ENCODE measurements at regions not wholly inside any gene's neighbourhood (a gene's known extent, or its start where the extent isn't known, plus 50 kb on each side); places are given as distances from the start of the nearest gene placed in this dataset. TPM values are rescaled to one million over a fixed set of nuclear protein-coding genes. Genes with fewer than 3 reads are reported as not detected.

DNA sequence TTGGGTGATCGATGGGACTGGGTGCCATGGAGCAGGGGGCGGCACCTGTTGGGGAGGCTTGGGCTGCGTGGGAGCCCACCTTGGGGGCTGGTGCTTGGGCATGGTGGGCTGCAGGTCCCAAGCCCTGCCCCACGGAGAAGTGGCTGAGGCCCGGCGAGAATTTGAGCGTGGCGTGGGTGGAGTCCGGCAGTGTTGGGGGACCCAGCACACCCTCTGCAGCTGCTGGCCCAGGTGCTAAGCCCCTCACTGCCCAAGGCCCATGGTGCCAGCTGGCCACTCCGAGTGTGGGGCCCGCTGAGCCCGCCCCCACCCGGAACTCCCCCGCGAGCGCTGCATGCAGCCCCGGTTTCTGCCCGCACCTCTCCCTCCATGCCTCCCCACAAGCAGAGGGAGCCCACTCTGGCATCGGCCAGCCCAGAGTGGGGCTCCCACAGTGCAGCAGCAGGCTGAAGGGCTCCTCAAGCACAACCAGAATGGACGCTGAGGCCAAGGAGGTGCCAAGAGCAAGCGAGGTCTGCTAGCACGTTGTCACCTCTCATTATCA is 1178.6 kb upstream of the CDH10 start:
- Histone ChIP-seq H3K9ac (replicated peaks; ENCODE audit: extremely low read depth, insufficient read depth, low read length) (no peak overlapping the region), H3K79me2 (ENCODE audit: control insufficient read depth, insufficient read depth, low read length) (no peaks in the 10 kb centered on the region), H3K9me3 (replicated peaks; ENCODE audit: control insufficient read depth, insufficient read depth, low read length) (no peaks in the 10 kb centered on the region), H3K27ac (ENCODE audit: insufficient read depth, low read depth, low read length) (no peak overlapping the region), H4K20me1 (replicated peaks; ENCODE audit: control insufficient read depth, extremely low read depth, insufficient read depth, low read length) (no peaks in the 10 kb centered on the region), H3K36me3 (ENCODE audit: control insufficient read depth in 2 of 2, extremely low read depth in 1 of 2, insufficient read depth in 2 of 2, low read length in 2 of 2) (no peaks in the 10 kb centered on the region), H3K9me1 (replicated peaks; ENCODE audit: control insufficient read depth, extremely low read depth, insufficient read depth, low read length) (no peaks in the 10 kb centered on the region), H3K27me3 (ENCODE audit: control insufficient read depth in 2 of 2, insufficient read depth in 2 of 2, low read length in 2 of 2) (no peaks in the 10 kb centered on the region), H3K4me1 (ENCODE audit: control insufficient read depth, extremely low read depth, insufficient read depth, low read length) (no peaks in the 10 kb centered on the region), H2AFZ (ENCODE audit: low read depth, low read length) (no peak overlapping the region), H3K4me2 (ENCODE audit: insufficient read depth, low read length) (no peak overlapping the region), H3K4me3 (replicated peaks in 1 of 3; ENCODE audit: insufficient read depth in 1 of 3, low read depth in 1 of 3, low read length in 3 of 3) (no peak overlapping the region)
- dilution Hi-C loops (cut with MboI; ENCODE audit: extremely low pct_ligation_motif_present, low sequenced_read_pairs) (no loop called here), intact Hi-C loops (cut with micrococcal nuclease) (no loop called here)
- TF ChIP-seq JUN (IDR thresholded peaks at IDR 0.05; ENCODE audit: borderline replicate concordance, insufficient read depth, insufficient read length, low read depth) (no peak), MYC (IDR thresholded peaks at IDR 0.05; ENCODE audit: low read depth, low read length) (no peak), EZH2 (IDR thresholded peaks at IDR 0.05; ENCODE audit: borderline replicate concordance, low read depth, low read length, severe bottlenecking) (no peak), POLR2A (IDR thresholded peaks at IDR 0.05; ENCODE audit: low read depth, low read length) (no peak), FOS (IDR thresholded peaks at IDR 0.05; ENCODE audit: borderline replicate concordance, insufficient read depth, low read length) (no peak), POLR2AphosphoS5 (IDR thresholded peaks at IDR 0.05; ENCODE audit: insufficient read depth, low read depth, low read length) (no peak), GATA2 (IDR thresholded peaks at IDR 0.05; ENCODE audit: insufficient read depth, insufficient read length, low read depth, low read length) (no peak)
- TF ChIP-seq, protein P1, sequence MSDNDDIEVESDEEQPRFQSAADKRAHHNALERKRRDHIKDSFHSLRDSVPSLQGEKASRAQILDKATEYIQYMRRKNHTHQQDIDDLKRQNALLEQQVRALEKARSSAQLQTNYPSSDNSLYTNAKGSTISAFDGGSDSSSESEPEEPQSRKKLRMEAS (IDR thresholded peaks at IDR 0.05; ENCODE audit: insufficient read depth, insufficient read length) = no peak
- TF ChIP-seq, protein P2, sequence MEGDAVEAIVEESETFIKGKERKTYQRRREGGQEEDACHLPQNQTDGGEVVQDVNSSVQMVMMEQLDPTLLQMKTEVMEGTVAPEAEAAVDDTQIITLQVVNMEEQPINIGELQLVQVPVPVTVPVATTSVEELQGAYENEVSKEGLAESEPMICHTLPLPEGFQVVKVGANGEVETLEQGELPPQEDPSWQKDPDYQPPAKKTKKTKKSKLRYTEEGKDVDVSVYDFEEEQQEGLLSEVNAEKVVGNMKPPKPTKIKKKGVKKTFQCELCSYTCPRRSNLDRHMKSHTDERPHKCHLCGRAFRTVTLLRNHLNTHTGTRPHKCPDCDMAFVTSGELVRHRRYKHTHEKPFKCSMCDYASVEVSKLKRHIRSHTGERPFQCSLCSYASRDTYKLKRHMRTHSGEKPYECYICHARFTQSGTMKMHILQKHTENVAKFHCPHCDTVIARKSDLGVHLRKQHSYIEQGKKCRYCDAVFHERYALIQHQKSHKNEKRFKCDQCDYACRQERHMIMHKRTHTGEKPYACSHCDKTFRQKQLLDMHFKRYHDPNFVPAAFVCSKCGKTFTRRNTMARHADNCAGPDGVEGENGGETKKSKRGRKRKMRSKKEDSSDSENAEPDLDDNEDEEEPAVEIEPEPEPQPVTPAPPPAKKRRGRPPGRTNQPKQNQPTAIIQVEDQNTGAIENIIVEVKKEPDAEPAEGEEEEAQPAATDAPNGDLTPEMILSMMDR (IDR thresholded peaks at IDR 0.05; ENCODE audit: extremely low read depth in 1 of 2, insufficient read depth in 1 of 2, low read depth in 1 of 2, low read length in 2 of 2) = no peak
- no TSS peak for BruUV-seq (replicated peaks)
- no peak for DNase-seq (ENCODE audit: low read depth, low spot score)
- POLR2A ChIA-PET = no interaction called here
- FAIRE-seq = no peak
- CTCF ChIA-PET = no interaction called here

Small RNA genes in the stretch of these regions (small RNA-seq; reads per million reads assigned to genes)
- gene AC113347.2 (ENCODE audit: insufficient read depth, insufficient read length, low read depth, low replicate concordance) = not detected
- not detected for gene AC113347.3 (ENCODE audit: insufficient read depth, insufficient read length, low read depth, low replicate concordance)
- not detected for gene RNU4-43P (ENCODE audit: insufficient read depth, insufficient read length, low read depth, low replicate concordance)
